ENCODE measurements at regions not wholly inside any gene's neighbourhood (a gene's known extent, or its start where the extent isn't known, plus 50 kb on each side); places are given as distances from the start of the nearest gene placed in this dataset.
A peak's percentile ranks its signal among the peaks of the same experiment; 100 is the strongest.
"Not testable (repeated sequence)": the region's sequence is repeated elsewhere in the genome, so short reads cannot be mapped to it uniquely, and the experiment has no call there.

DNA sequence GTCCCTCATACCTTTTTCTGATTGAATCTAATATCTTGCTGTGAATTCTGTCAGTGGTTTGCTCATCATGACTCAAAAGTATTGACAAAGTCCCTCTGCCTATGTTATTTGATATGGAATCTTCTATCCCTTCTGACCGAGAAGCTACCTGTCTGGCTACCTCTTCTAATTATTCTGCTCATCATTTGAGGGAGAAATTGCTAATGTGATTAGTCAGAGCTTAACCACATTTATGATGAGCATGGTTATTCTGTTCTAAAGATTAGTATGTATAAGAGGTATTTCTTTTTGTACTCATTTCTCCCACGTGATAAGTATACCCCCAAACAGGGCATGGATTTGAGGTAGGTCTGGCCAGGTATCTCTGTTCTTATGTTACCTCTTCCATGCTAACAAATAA, 428.4 kb upstream of the KCNMB2 start:
- DNase-seq = no peak
- Histone ChIP-seq H3K27me3 (no peaks in the 10 kb centered on the region), H3K4me3 (no peak overlapping the region), H3K4me1 (no peaks in the 10 kb centered on the region), H3K36me3 (no peaks in the 10 kb centered on the region), H3K9me3 (no peaks in the 10 kb centered on the region), H3K27ac (no peak overlapping the region)
- intact Hi-C loops (cut with DNase I) = no loop called here
- 93 to 98% (median 94%) methylated on average over 2 of the region's 2 CpGs for WGBS, 4 donors
- TF ChIP-seq, protein P1, sequence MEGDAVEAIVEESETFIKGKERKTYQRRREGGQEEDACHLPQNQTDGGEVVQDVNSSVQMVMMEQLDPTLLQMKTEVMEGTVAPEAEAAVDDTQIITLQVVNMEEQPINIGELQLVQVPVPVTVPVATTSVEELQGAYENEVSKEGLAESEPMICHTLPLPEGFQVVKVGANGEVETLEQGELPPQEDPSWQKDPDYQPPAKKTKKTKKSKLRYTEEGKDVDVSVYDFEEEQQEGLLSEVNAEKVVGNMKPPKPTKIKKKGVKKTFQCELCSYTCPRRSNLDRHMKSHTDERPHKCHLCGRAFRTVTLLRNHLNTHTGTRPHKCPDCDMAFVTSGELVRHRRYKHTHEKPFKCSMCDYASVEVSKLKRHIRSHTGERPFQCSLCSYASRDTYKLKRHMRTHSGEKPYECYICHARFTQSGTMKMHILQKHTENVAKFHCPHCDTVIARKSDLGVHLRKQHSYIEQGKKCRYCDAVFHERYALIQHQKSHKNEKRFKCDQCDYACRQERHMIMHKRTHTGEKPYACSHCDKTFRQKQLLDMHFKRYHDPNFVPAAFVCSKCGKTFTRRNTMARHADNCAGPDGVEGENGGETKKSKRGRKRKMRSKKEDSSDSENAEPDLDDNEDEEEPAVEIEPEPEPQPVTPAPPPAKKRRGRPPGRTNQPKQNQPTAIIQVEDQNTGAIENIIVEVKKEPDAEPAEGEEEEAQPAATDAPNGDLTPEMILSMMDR (IDR thresholded peaks at IDR 0.05) = no peak
- TF ChIP-seq POLR2A (IDR thresholded peaks at IDR 0.05) = no peak
- ATAC-seq = no peak

DNA sequence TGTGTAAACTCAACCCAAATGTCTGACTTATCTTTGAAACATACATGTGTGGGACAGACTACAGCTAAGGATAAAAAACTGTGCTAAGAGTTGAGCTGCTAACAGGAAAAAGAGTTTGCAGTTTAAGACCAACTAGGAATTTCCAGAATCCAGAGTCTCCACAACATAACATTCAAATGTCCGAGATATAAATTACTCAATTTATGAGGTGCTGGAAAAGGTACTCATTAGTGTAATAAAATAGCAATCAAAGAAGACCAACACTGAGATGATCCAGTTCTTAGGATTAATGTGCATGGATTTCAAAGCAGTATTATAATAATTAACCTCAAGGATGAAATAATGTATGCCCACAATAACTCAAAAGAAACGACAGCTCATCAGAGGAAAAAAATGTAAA, 426.5 kb upstream of the KCNMB2 start:
- no peaks in the 10 kb centered on the region for H3K27me3 ChIP-seq
- no peaks in the 10 kb centered on the region for H3K36me3 ChIP-seq
- TF ChIP-seq, protein P1 (IDR thresholded peaks at IDR 0.05) = no peak
- no peak for TF ChIP-seq POLR2A (IDR thresholded peaks at IDR 0.05)
- intact Hi-C loops (cut with DNase I) = no loop called here
- DNase-seq (no peak), ATAC-seq (no peak)
- no peaks in the 10 kb centered on the region for H3K4me1 ChIP-seq
- no peak overlapping the region for H3K27ac ChIP-seq
- no peaks in the 10 kb centered on the region for H3K9me3 ChIP-seq
- WGBS, 4 donors = 73 to 86% (median 81%) methylated on average over 2 of the region's 2 CpGs
- H3K4me3 ChIP-seq = no peak overlapping the region

DNA sequence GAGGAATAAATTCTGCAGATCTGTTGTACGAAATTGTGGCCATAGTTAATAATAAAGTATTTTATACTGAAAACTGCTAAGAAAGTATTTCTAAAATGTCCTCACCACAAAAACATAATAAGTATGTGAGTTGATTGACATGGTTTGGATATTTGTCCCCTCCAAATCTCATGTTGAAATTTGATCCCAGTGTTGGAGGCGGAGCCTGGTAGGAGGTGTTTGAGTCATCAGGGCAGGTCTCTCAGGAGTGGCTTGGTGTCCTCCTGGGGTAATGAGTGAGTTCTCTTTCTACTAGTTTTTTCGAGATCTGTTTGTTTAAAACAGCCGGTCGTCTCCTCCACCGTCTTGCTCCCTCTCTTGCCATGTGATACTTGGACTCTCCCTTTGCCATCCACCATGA, 424.1 kb upstream of the KCNMB2 start:
- no peak for TF ChIP-seq POLR2A (IDR thresholded peaks at IDR 0.05)
- TF ChIP-seq, protein P1 (IDR thresholded peaks at IDR 0.05) = no peak
- 94 to 98% (median 96%) methylated on average over 6 of the region's 6 CpGs for WGBS, 4 donors
- Histone ChIP-seq H3K9me3 (no peaks in the 10 kb centered on the region), H3K36me3 (no peaks in the 10 kb centered on the region), H3K27ac (no peak overlapping the region), H3K4me3 (no peak overlapping the region), H3K27me3 (no peaks in the 10 kb centered on the region), H3K4me1 (no peaks in the 10 kb centered on the region)
- ATAC-seq = no peak
- DNase-seq = no peak
- intact Hi-C loops (cut with DNase I) = no loop called here

DNA sequence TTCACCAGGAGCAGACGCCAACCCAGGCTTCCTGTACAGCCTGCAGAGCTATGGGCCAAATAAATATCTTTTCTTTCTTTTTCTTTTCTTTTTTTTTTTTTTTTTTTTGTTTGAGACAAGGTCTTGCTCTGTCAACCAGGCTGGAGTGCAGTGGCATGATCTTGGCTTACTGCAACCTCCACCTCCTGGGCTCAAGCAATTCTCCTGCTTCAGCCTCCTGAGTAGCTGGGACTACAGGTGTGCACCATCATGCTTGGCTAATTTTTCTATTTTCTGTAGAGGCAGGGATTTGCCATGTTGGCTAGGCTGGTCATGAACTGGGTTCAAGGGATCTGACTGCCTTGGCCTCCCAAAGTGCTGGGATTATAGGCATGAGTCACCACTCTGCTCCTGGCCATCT, 423.7 kb upstream of the KCNMB2 start:
- H3K4me1 ChIP-seq; intact Hi-C loops (cut with DNase I); H3K4me3 ChIP-seq; H3K36me3 ChIP-seq; H3K27ac ChIP-seq; DNase-seq; H3K9me3 ChIP-seq; H3K27me3 ChIP-seq; ATAC-seq: not testable (repeated sequence)
- WGBS, 4 donors = 90 to 100% (median 94%) methylated on average over 1 of the region's 1 CpG

DNA sequence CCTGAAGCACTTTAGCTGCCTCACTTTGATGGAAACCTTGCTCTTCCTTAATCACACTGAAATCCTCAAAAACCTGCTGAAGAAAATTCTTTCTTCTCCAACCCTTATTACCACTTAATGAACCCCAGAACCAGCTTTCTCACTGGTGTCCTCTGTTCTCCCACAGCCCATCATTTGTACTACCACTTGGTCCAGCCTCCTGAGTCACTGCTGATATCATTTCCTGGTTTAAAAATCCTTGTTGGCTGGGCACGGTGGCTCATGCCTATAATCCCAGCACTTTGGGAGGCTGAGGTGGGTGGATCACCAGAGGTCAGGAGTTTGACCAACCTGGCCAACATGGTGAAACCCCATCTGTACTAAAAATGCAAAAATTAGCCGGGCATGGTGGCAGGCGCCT, 418.6 kb upstream of the KCNMB2 start:
- intact Hi-C loops (cut with DNase I) = no loop called here
- H3K27me3 ChIP-seq = no peaks in the 10 kb centered on the region
- ATAC-seq (no peak), DNase-seq (no peak)
- peaks cover 0 to 13% (median 0%) of the 10 kb centered on the region in 12 donors for H3K9me3 ChIP-seq
- no peak overlapping the region for H3K4me3 ChIP-seq
- H3K36me3 ChIP-seq = no peaks in the 10 kb centered on the region
- no peak for TF ChIP-seq POLR2A (IDR thresholded peaks at IDR 0.05)
- TF ChIP-seq, protein P1 (IDR thresholded peaks at IDR 0.05) = no peak
- H3K4me1 ChIP-seq = no peaks in the 10 kb centered on the region
- H3K27ac ChIP-seq = no peak overlapping the region
- WGBS, 4 donors = 89 to 94% (median 93%) methylated on average over 3 of the region's 3 CpGs

DNA sequence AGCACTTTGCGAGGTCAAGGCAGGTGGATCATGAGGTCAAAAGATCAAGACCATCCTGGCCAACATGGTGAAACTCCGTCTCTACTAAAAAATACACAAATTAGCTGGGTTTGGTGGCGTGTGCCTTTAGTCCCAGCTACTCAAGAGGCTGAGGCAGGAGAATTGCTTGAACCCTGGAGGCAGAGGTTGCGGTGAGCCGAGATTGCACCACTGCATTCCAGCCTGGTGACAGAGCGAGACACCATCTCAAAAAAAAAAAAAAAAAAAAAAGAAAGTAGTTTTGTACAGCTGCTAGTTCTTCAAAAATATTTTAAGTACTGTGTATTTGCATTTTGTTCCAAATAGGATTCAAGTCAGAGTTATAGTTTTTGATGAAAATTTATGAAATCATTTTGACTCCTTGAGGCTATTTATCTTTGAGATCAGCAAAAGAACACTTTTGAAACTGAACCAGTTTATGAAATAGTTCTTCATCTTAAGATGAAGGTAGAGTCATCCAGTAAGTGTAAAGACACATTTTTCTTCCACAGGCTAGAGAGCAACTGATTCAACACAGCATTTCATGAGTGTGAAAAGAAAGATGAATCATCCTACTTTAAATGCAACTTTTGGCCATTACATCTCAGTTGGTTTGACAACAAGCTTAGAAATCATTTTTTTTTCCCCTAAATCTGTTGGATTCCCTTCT, 416.5 kb upstream of the KCNMB2 start:
- H3K27ac ChIP-seq = peak overlapping the region in 1 of 12 donors; percentile 23
- H3K36me3 ChIP-seq; H3K4me3 ChIP-seq; intact Hi-C loops (cut with DNase I); H3K27me3 ChIP-seq; H3K4me1 ChIP-seq: not testable (repeated sequence)
- peak in 1 of 5 donors; percentile 32 for DNase-seq
- ATAC-seq = peak in 2 of 4 donors; percentile 57 to 85
- peaks cover 0 to 13% (median 0%) of the 10 kb centered on the region in 12 donors for H3K9me3 ChIP-seq
- 86 to 94% (median 91%) methylated on average over 6 of the region's 6 CpGs for WGBS, 4 donors

Data from heart left ventricle (tissue), 16 donors.